ENCODE measurements at regions not wholly inside any gene's neighbourhood (a gene's known extent, or its start where the extent isn't known, plus 50 kb on each side); places are given as distances from the start of the nearest gene placed in this dataset.

DNA sequence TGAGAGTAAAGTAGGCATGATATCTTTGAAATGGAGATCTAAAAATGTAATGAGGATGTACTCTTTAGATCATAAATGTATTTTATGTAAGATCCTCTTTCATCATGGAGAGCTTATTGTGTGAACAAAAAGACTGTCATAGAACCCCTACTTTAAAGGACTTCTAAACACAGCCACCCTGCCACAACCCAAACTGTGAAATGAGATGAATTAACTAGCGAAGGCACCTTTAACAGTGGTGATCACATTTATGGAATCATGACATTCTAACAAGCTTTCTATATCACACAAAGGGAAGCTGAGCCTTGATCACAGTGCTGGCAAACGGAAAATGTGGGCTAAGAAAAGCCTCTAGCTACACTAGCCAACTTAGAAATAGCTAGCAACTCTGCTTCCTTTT is 1585.2 kb downstream of the EFNA5 start:
- TF ChIP-seq ZBTB7A (IDR thresholded peaks at IDR 0.05; ENCODE audit: low read depth) = no peak
- TF ChIP-seq YY1 (IDR thresholded peaks at IDR 0.05; ENCODE audit: low read depth) = no peak
- TF ChIP-seq, protein P1, sequence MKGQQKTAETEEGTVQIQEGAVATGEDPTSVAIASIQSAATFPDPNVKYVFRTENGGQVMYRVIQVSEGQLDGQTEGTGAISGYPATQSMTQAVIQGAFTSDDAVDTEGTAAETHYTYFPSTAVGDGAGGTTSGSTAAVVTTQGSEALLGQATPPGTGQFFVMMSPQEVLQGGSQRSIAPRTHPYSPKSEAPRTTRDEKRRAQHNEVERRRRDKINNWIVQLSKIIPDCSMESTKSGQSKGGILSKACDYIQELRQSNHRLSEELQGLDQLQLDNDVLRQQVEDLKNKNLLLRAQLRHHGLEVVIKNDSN (IDR thresholded peaks at IDR 0.05) = no peak
- no peak for TF ChIP-seq EGR1 (IDR thresholded peaks at IDR 0.05)
- no peak for TF ChIP-seq CEBPB (IDR thresholded peaks at IDR 0.05)
- no peak for TF ChIP-seq TAF1 (IDR thresholded peaks at IDR 0.05; ENCODE audit: low read depth)
- no peak for TF ChIP-seq CREB1 (IDR thresholded peaks at IDR 0.05; ENCODE audit: low read depth)
- no peak for TF ChIP-seq FOXM1 (IDR thresholded peaks at IDR 0.05; ENCODE audit: borderline replicate concordance, low read depth)
- TF ChIP-seq, protein P2, sequence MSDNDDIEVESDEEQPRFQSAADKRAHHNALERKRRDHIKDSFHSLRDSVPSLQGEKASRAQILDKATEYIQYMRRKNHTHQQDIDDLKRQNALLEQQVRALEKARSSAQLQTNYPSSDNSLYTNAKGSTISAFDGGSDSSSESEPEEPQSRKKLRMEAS (IDR thresholded peaks at IDR 0.05) = no peak
- TF ChIP-seq TEAD4 (IDR thresholded peaks at IDR 0.05) = no peak

DNA sequence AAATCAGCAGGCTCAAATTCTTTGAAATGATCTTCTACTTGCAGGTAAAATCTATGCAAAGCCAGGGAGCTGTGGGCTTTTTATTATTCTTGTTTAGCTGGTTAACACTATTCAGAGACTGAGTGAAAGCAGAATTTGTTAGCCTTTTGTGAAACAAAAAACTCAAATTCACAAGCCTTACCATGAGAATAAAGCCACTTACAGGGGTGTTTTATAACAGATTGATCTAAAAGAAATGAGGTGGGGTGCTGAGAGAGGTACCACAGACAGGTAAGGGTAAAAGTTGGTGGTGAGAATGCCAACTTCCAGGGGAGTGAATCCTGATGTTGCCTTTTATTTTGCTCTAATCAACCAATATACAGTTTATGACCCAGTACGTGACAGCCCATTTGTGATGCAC is 1585.6 kb downstream of the EFNA5 start:
- TF ChIP-seq ZBTB7A (IDR thresholded peaks at IDR 0.05; ENCODE audit: low read depth) = no peak
- TF ChIP-seq CEBPB (IDR thresholded peaks at IDR 0.05) = no peak
- no peak for TF ChIP-seq EGR1 (IDR thresholded peaks at IDR 0.05)
- TF ChIP-seq NFIC (IDR thresholded peaks at IDR 0.05) = no peak
- TF ChIP-seq TAF1 (IDR thresholded peaks at IDR 0.05; ENCODE audit: low read depth) = no peak
- TF ChIP-seq FOXM1 (IDR thresholded peaks at IDR 0.05; ENCODE audit: borderline replicate concordance, low read depth) = no peak
- TF ChIP-seq, protein P3, sequence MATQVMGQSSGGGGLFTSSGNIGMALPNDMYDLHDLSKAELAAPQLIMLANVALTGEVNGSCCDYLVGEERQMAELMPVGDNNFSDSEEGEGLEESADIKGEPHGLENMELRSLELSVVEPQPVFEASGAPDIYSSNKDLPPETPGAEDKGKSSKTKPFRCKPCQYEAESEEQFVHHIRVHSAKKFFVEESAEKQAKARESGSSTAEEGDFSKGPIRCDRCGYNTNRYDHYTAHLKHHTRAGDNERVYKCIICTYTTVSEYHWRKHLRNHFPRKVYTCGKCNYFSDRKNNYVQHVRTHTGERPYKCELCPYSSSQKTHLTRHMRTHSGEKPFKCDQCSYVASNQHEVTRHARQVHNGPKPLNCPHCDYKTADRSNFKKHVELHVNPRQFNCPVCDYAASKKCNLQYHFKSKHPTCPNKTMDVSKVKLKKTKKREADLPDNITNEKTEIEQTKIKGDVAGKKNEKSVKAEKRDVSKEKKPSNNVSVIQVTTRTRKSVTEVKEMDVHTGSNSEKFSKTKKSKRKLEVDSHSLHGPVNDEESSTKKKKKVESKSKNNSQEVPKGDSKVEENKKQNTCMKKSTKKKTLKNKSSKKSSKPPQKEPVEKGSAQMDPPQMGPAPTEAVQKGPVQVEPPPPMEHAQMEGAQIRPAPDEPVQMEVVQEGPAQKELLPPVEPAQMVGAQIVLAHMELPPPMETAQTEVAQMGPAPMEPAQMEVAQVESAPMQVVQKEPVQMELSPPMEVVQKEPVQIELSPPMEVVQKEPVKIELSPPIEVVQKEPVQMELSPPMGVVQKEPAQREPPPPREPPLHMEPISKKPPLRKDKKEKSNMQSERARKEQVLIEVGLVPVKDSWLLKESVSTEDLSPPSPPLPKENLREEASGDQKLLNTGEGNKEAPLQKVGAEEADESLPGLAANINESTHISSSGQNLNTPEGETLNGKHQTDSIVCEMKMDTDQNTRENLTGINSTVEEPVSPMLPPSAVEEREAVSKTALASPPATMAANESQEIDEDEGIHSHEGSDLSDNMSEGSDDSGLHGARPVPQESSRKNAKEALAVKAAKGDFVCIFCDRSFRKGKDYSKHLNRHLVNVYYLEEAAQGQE (IDR thresholded peaks at IDR 0.05; ENCODE audit: low read depth) = no peak
- no peak for TF ChIP-seq YY1 (IDR thresholded peaks at IDR 0.05; ENCODE audit: low read depth)
- TF ChIP-seq TCF12 (IDR thresholded peaks at IDR 0.05; ENCODE audit: low read depth) = no peak
- no peak for TF ChIP-seq EP300 (IDR thresholded peaks at IDR 0.05; ENCODE audit: borderline replicate concordance)
- TF ChIP-seq, protein P1 (IDR thresholded peaks at IDR 0.05) = no peak
- TF ChIP-seq, protein P2 (IDR thresholded peaks at IDR 0.05) = no peak
- no peak for TF ChIP-seq CREB1 (IDR thresholded peaks at IDR 0.05; ENCODE audit: low read depth)

DNA sequence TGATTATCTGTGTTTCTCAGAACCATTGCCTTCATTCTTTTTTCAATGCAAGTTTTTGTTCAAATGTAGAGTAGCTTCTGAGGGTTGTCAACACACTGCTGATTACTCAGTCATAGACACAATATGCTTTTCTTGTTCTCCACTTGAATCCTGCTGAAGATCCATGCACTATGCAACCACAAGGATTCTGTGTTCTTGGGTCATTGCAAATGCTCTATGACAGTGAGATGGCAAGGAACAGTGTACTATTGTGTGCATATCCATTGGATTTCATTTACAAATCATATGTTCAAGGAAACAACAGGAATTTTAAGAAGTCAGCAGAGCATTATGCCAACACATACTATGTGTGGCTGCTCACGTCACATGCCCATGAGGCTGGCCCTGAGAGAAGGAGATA is 1590.2 kb downstream of the EFNA5 start:
- TF ChIP-seq EGR1 (IDR thresholded peaks at IDR 0.05) (no peak), TAF1 (IDR thresholded peaks at IDR 0.05; ENCODE audit: low read depth) (no peak), CEBPB (IDR thresholded peaks at IDR 0.05) (no peak), CREB1 (IDR thresholded peaks at IDR 0.05; ENCODE audit: low read depth) (no peak), ZBTB7A (IDR thresholded peaks at IDR 0.05; ENCODE audit: low read depth) (no peak)

DNA sequence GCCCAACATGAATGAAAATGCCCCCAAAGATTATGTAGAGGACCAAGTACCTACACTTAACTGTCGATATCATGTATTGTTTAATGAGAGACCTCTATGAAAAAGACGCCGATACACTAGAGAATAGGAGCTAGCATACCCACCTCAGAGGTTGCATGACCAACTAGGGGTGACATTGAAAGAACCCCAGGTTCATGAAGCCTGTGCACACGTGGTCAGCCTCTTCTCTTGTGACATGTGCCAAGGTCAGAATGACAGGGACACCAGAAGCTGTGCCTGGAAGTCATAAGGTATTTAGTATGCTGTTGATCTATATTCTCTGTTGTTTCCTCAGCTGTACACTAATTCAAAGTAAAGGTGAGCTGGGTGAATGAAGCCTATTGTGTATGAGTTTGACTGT is 1594.1 kb downstream of the EFNA5 start:
- TF ChIP-seq TCF12 (IDR thresholded peaks at IDR 0.05; ENCODE audit: low read depth) = no peak

DNA sequence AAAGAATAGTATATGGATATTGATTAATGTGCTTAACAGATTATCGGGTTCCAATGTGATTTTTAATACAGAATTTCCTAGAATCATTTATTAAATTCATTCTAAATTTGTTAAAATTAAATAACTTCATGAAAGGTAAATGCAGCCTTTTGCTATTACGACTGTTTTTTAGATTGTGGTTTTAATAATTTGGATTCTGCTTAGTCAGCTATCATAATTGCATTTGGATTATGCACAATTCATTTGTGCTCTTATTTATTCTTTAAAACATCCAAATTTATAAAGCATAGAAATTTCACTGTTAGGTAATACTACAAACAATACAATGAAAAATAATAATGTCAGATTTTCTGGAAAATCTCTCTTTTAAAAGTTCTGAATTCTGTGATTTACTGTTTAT is 1598.5 kb downstream of the EFNA5 start:
- TF ChIP-seq EP300 (IDR thresholded peaks at IDR 0.05; ENCODE audit: borderline replicate concordance) = no peak
- no peak for TF ChIP-seq TCF12 (IDR thresholded peaks at IDR 0.05; ENCODE audit: low read depth)
- TF ChIP-seq, protein P1 (IDR thresholded peaks at IDR 0.05) = no peak
- TF ChIP-seq TAF1 (IDR thresholded peaks at IDR 0.05; ENCODE audit: low read depth) = no peak
- TF ChIP-seq CEBPB (IDR thresholded peaks at IDR 0.05) = no peak
- no peak for TF ChIP-seq YY1 (IDR thresholded peaks at IDR 0.05; ENCODE audit: low read depth)
- no peak for TF ChIP-seq RAD21 (IDR thresholded peaks at IDR 0.05; ENCODE audit: low read depth)
- no peak for TF ChIP-seq ZBTB7A (IDR thresholded peaks at IDR 0.05; ENCODE audit: low read depth)
- TF ChIP-seq NFIC (IDR thresholded peaks at IDR 0.05) = no peak
- no peak for TF ChIP-seq FOXM1 (IDR thresholded peaks at IDR 0.05; ENCODE audit: borderline replicate concordance, low read depth)
- TF ChIP-seq, protein P3 (IDR thresholded peaks at IDR 0.05; ENCODE audit: low read depth) = no peak
- TF ChIP-seq, protein P2 (IDR thresholded peaks at IDR 0.05) = no peak
- no peak for TF ChIP-seq TEAD4 (IDR thresholded peaks at IDR 0.05)
- TF ChIP-seq CREB1 (IDR thresholded peaks at IDR 0.05; ENCODE audit: low read depth) = no peak
- TF ChIP-seq EGR1 (IDR thresholded peaks at IDR 0.05) = no peak

DNA sequence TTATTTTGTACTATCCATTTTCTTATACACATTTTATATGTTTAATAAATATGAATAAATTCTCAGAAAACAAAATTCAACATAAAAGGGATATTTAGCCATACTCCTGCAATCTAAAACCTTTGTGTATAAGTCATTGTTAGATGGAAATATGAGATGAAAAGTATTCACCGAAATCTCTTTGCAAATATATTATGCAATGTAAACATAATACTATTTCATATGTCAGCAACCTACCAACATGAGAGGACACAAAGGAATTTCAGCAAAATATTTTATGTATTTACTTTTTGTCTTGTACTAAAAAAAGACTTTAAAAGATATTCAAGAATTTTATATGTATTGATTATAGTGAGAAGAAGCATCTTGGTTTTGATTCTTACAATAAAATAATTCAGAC is 1623.4 kb downstream of the EFNA5 start:
- TF ChIP-seq TAF1 (IDR thresholded peaks at IDR 0.05; ENCODE audit: low read depth) (no peak), RAD21 (IDR thresholded peaks at IDR 0.05; ENCODE audit: low read depth) (no peak), TCF12 (IDR thresholded peaks at IDR 0.05; ENCODE audit: low read depth) (no peak), EP300 (IDR thresholded peaks at IDR 0.05; ENCODE audit: borderline replicate concordance) (no peak), TEAD4 (IDR thresholded peaks at IDR 0.05) (no peak), FOXM1 (IDR thresholded peaks at IDR 0.05; ENCODE audit: borderline replicate concordance, low read depth) (no peak), YY1 (IDR thresholded peaks at IDR 0.05; ENCODE audit: low read depth) (no peak), EGR1 (IDR thresholded peaks at IDR 0.05) (no peak), ZBTB7A (IDR thresholded peaks at IDR 0.05; ENCODE audit: low read depth) (no peak), NFIC (IDR thresholded peaks at IDR 0.05) (no peak), CEBPB (IDR thresholded peaks at IDR 0.05) (no peak), CREB1 (IDR thresholded peaks at IDR 0.05; ENCODE audit: low read depth) (no peak)
- TF ChIP-seq, protein P1 (IDR thresholded peaks at IDR 0.05) = no peak
- TF ChIP-seq, protein P2 (IDR thresholded peaks at IDR 0.05) = no peak
- TF ChIP-seq, protein P3 (IDR thresholded peaks at IDR 0.05; ENCODE audit: low read depth) = no peak
